ENCODE measurements at regions not wholly inside any gene's neighbourhood (a gene's known extent, or its start where the extent isn't known, plus 50 kb on each side); places are given as distances from the start of the nearest gene placed in this dataset.
"Not testable (repeated sequence)": the region's sequence is repeated elsewhere in the genome, so short reads cannot be mapped to it uniquely, and the experiment has no call there.

- TF ChIP-seq ZNF274 (IDR thresholded peaks at IDR 0.05; ENCODE audit: low read depth, low read length); SUZ12 (IDR thresholded peaks at IDR 0.05; ENCODE audit: extremely low read depth, insufficient read depth, insufficient read length); YY1 (IDR thresholded peaks at IDR 0.05; ENCODE audit: insufficient read depth, insufficient read length): not testable (repeated sequence)
Observed at GRCh38 chr14:105704492-105704891, 178.1 kb downstream of the TMEM121 start.

Measured in NT2/D1 (cell line).